Psoas muscle (tissue), 7 donors: ENCODE measurements at regions not wholly inside any gene's neighbourhood (a gene's known extent, or its start where the extent isn't known, plus 50 kb on each side); places are given as distances from the start of the nearest gene placed in this dataset.
"Not testable (repeated sequence)": the region's sequence is repeated elsewhere in the genome, so short reads cannot be mapped to it uniquely, and the experiment has no call there.

Source experiments
- ATAC-seq, 4 donors: fragments of 200-7000 bp; cut with Tn5 transposase; one replicate each; pipeline ENCODE4 v1.9.1; 2020; ENCODE audit warnings: moderate library complexity in 3 of 4, mild to moderate bottlenecking in 2 of 4
- DNase-seq, 2 donors: peaks; one replicate each; pipeline ENCODE4 v3.0.0-alpha.2; 2020
- H3K27ac ChIP-seq: fragments of 200-600 bp; one replicate; pipeline ENCODE4 v1.8.0; 2022
- H3K27me3 ChIP-seq, 3 donors: fragments of 200-600 bp in 1 of 3; one replicate each; pipeline versions ENCODE4 v1.6.1 to v1.8.0; 2013 to 2022; ENCODE audit warnings: low read length in 2 of 3, mild to moderate bottlenecking in 2 of 3, moderate library complexity in 1 of 3; ENCODE audit not compliant: insufficient read depth in 3 of 3
- H3K36me3 ChIP-seq, 2 donors: fragments of 200-600 bp in 1 of 2; one replicate each; pipeline versions ENCODE4 v1.6.1 to v1.8.0; 2013 to 2022; ENCODE audit warnings: low read depth in 1 of 2, mild to moderate bottlenecking in 1 of 2, moderate library complexity in 1 of 2; ENCODE audit not compliant: insufficient read depth in 1 of 2
- H3K4me1 ChIP-seq: fragments of 200-600 bp; one replicate; pipeline ENCODE4 v1.8.0; 2022
- H3K4me3 ChIP-seq: fragments of 200-600 bp; one replicate; pipeline ENCODE4 v1.8.0; 2022; ENCODE audit warnings: mild to moderate bottlenecking
- H3K9me3 ChIP-seq: fragments of 200-600 bp; one replicate; pipeline ENCODE4 v1.8.0; 2022
- CTCF ChIP-seq: fragments of 200-600 bp; IDR thresholded peaks from one replicate; pipeline ENCODE4 v1.8.0; 2022; ENCODE audit warnings: antibody characterized with exemption
- WGBS, 3 donors: extraction: QIAGEN DNeasy Blood & Tissue Kit; methylation state at CpG; one replicate each; pipeline versions ENCODE4 v1.1.6 to v1.1.7; 2013; 5-methylcytosine and 5-hydroxymethylcytosine counted together
- intact Hi-C, 2 donors: fragments of 100-400 bp; cut with DNase I; formaldehyde crosslinking; loops; one replicate each; pipeline versions ENCODE4 v1.11.0 to v1.14.2; 2022
- donor health status: healthy with polysubstance abuse.
- donor health status: DM: no; HTN: no; CAD: no; lungs with moderate emphysema.
- donor health status: Bipolar disorder and iron deficiency.
- donor health status: healthy.
- donor health status: DM: yes; HTN: yes; CAD: no.
- donor health status: DM: no; HTN: no; CAD: no.
- donor health status: DM: yes; HTN: yes; CAD: no.

- Histone ChIP-seq H3K27ac (no peak overlapping the region), H3K4me3 (no peak overlapping the region), H3K9me3 (no peaks in the 10 kb centered on the region), H3K27me3 (no peaks in the 10 kb centered on the region), H3K4me1 (no peaks in the 10 kb centered on the region), H3K36me3 (no peaks in the 10 kb centered on the region)
- DNase-seq (no peak), ATAC-seq (no peak)
- TF ChIP-seq CTCF, result no peak
- 64 to 76% (median 74%) methylated on average over 4 of the region's 4 CpGs for WGBS, 3 donors
- intact Hi-C loops, result no loop called here
Measured at GRCh38 chr4:11070813-11071212, 357.9 kb downstream of the HS3ST1 start.

DNA sequence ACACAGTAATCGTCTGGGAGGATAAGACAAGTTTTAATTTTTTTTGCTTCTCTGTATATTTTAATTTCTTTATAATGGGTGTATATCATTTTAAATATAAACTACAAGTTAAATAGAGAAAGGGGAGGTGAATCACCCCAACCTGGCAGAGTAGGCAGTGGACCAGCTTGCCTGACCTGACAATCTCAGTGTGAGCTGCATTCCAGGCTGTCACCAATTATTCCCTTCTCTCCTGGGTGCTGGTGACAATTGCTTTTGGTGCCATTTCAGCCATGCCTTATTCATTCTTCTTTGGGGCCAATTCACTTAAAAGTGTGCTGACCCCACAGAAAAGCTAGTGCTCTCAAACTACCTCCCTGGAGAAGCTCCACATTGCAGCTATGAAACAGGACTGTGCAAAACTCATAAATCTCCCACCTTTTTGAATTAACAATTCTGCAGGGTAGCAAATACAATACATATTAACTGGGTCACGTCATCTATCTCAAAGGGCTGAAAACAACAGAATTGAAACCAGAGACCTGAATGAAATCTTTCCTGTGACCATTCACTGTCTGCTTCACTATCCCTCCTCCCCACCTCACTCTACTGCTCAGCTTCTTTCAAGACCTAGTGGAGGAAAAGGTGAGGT is 359.0 kb downstream of the HS3ST1 start:
- no peaks in the 10 kb centered on the region for H3K4me1 ChIP-seq
- TF ChIP-seq CTCF, result no peak
- WGBS, 3 donors, result 62 to 68% (median 63%) methylated on average over 2 of the region's 2 CpGs
- H3K27ac ChIP-seq, result no peak overlapping the region
- no peaks in the 10 kb centered on the region for H3K36me3 ChIP-seq
- DNase-seq, result no peak
- no peaks in the 10 kb centered on the region for H3K27me3 ChIP-seq
- no peak for ATAC-seq
- no peak overlapping the region for H3K4me3 ChIP-seq
- intact Hi-C loops, result no loop called here
- no peaks in the 10 kb centered on the region for H3K9me3 ChIP-seq

DNA sequence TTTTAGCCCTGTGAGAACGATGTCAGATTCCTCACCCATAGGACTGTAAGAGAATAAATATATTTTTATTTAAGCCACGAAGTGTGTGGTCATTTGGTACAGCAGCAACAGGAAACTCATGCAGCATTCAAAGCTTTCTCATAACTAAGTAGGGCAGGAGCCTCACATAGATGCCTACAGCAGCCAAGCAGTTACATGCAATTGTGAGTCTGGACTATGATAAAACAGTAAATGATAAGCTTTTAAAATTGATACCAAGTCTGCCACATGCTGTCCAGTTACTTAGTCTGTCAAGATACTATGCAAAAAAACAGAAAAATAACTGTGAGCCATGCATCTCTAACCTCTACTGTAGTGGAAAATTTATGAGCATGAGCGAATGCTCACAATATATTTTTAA is 359.6 kb downstream of the HS3ST1 start:
- Histone ChIP-seq H3K9me3 (no peaks in the 10 kb centered on the region), H3K4me3 (no peak overlapping the region), H3K27me3 (no peaks in the 10 kb centered on the region), H3K36me3 (no peaks in the 10 kb centered on the region), H3K4me1 (no peaks in the 10 kb centered on the region), H3K27ac (no peak overlapping the region)
- ATAC-seq (no peak), DNase-seq (no peak)
- intact Hi-C loops, result no loop called here
- 50 to 54% (median 54%) methylated on average over 3 of the region's 3 CpGs for WGBS, 3 donors
- TF ChIP-seq CTCF, result no peak

DNA sequence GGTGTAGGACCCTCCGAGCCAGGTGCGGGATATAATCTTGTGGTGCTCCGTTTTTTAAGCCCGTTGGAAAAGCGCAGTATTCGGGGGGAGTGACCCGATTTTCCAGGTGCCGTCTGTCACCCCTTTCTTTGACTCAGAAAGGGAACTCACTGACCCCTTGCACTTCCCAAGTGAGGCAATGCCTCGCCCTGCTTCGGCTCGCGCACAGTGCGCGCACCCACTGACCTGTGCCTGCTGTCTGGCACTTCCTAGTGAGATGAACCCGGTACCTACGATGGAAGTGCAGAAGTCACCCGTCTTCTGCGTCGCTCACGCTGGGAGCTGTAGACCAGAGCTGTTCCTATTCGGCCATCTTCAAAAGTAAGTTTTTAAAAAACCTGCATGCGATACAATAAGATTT is 362.1 kb downstream of the HS3ST1 start:
- DNase-seq, H3K27me3 ChIP-seq, ATAC-seq, H3K36me3 ChIP-seq, H3K9me3 ChIP-seq, H3K27ac ChIP-seq, intact Hi-C loops, H3K4me3 ChIP-seq, H3K4me1 ChIP-seq: not testable (repeated sequence)
- WGBS, 3 donors, result 87 to 95% (median 91%) methylated on average over 22 of the region's 22 CpGs

GRCh38 chr4:11060637-11061036 is 368.1 kb downstream of the HS3ST1 start:
- H3K27me3 ChIP-seq, H3K36me3 ChIP-seq, ATAC-seq, H3K4me1 ChIP-seq, DNase-seq, intact Hi-C loops, H3K9me3 ChIP-seq, H3K27ac ChIP-seq, H3K4me3 ChIP-seq: not testable (repeated sequence)
- WGBS, 3 donors, result 80 to 92% (median 85%) methylated on average over 3 of the region's 3 CpGs

DNA sequence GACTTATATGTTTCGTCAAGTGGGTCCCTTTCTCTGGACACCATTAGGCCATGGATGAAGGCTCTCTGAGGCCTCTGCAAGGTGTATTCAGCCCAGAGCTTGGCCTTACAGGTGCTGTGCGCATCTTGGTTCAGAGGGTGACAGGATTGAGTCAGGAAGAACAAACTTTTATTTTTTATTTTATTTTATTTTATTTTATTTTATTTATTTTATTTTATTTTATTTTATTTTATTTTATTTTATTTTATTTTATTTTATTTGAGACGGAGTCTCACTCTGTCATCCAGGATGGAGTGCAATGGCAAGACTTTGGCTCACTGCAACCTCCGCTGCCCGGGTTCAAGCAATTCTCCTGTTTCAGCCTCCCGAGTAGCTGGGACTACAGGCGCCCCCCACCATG is 370.4 kb upstream of the CLNK start:
- H3K27ac ChIP-seq, H3K4me1 ChIP-seq, intact Hi-C loops, H3K36me3 ChIP-seq, H3K9me3 ChIP-seq, DNase-seq, H3K27me3 ChIP-seq, ATAC-seq, H3K4me3 ChIP-seq: not testable (repeated sequence)
- 92 to 94% (median 92%) methylated on average over 7 of the region's 7 CpGs for WGBS, 3 donors
